OCI-M2 (cell line): ENCODE measurements at regions not wholly inside any gene's neighbourhood (a gene's known extent, or its start where the extent isn't known, plus 50 kb on each side); places are given as distances from the start of the nearest gene placed in this dataset.
"Not testable (repeated sequence)": the region's sequence is repeated elsewhere in the genome, so short reads cannot be mapped to it uniquely, and the experiment has no call there.

Experiments used
- DNase-seq: peaks from one replicate; lab custom pipeline; 2025; ENCODE audit not compliant: unreplicated experiment; lab: John Stamatoyannopoulos, UW

DNA sequence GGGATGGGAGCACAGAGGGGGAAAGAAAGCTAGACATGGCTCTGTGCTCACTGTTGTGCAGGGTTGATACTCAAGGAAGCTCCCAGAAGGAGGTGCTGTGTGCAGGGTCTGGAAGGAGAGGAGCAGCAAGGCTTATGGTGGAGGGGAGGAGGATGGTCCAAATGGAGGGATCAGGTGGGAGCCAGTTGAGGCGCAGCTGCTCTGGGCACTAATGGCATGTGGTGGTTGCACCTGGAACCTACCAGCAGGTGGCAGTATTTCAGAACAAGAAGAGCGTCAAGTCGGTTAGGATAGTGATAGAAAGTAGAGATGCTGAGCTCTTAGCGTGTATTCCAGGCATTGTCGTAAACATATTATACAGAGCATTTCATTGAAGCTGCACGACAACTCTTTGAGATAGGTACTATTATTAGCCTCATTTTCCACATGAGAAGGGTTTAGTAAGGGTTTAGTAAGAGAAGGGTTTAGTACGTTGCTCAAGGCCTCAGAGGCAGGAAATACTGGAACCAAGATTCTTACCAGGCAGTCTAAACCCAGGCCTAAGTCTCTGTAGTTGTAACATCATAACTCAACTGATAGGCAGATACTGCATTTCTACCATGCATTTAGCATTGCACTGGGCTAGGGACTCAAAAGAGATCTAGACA, 223.7 kb downstream of the CYP26B1 start:
- DNase-seq: no peak

- DNase-seq: no peak
These were observed 224.5 kb downstream of the CYP26B1 start for GRCh38 chr2:71923143-71923525.

DNA sequence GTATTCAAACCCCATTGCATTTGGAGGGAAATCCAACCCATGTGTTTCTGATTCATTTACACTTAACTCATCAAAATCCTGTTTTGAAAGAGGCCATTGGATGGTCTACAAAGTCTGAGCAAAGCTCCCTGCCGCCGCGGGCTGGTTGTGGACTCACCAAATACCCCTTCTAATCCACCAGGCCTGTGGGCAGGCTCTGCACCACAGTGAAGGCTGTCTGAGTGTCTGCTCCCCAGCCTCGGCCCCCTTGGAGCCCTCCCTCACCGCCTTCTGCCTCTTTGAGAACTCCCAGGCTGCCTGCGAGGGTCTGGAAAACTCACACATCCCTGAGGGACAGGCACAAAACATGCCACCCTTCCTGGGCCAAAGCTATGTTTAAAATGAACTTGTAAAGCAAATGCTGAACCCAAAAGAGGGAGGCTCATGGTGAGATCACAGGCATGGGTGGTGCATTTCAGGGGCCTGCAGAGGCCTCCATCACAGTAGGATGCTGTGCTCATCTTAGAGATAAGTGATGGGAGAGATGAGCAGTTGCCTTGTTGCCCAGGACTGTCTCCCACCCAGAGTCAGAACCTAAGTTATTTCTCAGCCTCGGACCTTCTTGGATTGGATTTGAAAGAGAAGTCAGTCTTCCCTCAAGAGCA, 225.0 kb downstream of the CYP26B1 start:
- DNase-seq: no peak

DNA sequence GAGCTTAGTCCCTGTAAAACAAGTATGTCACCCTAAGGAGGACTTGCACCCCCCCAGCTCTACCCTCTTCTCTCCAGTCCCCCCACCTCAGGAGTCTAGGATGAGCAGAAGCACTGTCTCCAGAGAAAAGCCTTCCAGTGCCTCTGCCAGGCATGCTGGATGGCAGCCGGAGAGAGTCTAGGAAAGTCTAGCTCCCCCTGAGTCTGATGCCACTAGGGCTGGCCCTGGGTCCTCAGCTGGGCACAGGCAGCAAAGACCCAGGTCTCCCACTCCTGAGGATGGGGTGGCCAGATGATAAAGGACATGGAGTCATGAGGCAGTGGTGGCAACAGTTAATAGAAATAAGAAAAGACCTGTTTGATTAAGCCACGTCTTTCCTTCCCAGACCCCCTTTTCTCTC, 225.6 kb downstream of the CYP26B1 start:
- no peak for DNase-seq

GRCh38 chr2:71920819-71921218, 226.8 kb downstream of the CYP26B1 start:
- DNase-seq: not testable (repeated sequence)

DNA sequence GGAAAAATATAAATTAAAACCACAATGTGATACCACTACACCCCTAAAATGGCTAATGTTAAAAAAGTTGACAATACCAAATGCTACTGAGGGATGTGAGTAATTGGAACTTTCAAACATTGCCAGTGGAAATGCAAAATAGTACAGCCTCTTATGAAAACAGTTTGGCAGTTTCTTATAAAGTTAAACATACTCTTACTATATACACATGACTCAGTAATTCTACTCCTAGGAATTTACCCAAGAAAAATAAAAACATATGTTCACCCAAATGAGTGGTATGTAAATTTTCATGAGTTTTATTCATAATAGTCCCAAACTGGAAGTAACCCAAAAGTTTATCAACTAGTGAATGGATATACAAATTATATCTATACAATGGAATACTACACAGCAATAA, 228.0 kb downstream of the CYP26B1 start:
- DNase-seq: no peak

GRCh38 chr2:71910277-71910676, 237.4 kb downstream of the CYP26B1 start:
- no peak for DNase-seq

- no peak for DNase-seq
These were observed 238.9 kb downstream of the CYP26B1 start for GRCh38 chr2:71908798-71909197.

DNA sequence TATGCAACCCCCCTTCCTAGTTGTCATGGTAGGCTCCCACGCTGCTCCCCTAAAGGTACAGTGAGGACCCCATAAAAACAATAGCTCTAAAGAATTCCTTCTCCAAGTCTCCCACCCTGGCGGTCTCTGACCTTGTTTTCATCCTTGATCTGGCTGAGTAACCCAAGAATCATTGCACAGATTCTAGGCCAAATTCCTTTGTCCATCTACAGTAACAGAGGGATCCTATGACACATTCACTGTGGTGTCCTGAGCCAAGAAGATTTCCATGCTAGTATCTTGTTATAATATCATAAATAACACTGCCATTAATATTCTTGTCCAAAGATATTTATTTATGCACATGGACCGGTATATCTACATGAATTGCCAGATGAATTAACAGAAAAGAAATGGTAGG, 240.2 kb downstream of the CYP26B1 start:
- DNase-seq: no peak

DNA sequence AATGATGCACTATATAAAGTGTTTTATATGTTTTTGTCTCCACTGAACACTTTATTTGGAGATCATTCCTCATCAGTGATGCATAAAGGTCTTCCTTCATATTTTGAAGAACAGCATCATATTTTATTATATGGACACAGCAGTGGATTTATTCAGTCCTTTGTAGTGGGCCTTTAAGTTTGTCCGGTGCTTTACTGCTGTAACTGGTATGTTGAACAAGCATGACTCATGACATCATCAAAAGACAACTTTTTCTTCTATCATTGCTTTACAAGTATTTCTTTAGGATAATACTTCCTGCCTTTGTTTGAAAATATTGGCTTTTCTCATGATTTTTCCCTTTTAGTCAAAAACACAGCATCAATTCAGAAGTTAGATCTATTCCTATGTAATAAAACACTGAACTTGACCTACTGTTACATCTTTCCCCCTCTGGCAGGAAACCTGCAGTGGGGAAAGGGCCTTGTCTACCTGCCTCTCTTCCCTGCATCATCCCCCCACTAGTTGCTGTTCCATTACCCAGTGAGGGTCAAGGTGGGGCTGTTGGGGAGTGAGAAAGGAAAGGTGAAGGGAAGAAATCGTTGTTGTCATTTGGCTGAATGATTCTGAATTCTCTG, 241.2 kb downstream of the CYP26B1 start:
- no peak for DNase-seq

DNA sequence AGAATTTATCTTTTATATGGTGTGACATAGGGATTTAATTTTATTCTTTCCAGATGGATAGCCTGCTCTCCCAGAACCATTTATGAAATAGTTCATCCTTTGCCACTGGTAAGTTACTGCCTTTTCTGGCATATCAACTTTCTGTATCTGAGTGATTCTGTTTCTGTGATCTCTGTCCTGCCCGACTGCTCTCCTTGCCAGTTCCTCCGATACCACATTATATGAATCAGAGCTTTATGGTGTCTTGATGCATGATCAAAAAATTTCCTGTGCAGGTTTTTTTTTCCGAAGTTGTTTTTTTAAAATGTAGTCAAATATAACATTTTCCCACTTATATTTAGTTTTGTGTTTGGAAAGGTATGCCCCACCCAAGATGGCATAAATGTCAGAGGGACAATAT, 242.5 kb downstream of the CYP26B1 start:
- DNase-seq: no peak

GRCh38 chr2:71903841-71904240, 243.8 kb downstream of the CYP26B1 start:
- DNase-seq: no peak

DNA sequence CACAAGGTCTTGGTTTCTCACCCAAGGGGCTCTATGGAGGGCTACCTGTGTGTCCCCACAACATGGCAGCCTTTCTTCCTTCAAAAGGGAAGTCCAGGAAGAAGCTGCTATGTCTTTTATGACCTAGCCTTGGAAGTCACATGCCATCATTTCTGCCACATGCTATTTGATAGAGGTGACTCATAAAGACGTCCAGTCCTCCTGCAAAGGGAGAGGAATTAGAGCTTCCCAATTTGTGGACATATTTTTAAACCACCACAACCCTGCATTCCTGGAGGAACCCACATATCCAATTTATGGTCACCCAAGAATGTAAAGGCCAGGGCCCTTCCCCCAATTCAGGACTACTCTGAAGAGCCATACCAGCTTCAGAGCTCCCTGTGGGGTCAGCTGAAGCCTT, 246.2 kb downstream of the CYP26B1 start:
- no peak for DNase-seq

- no peak for DNase-seq
These were observed 248.6 kb downstream of the CYP26B1 start for GRCh38 chr2:71898851-71899681.

DNA sequence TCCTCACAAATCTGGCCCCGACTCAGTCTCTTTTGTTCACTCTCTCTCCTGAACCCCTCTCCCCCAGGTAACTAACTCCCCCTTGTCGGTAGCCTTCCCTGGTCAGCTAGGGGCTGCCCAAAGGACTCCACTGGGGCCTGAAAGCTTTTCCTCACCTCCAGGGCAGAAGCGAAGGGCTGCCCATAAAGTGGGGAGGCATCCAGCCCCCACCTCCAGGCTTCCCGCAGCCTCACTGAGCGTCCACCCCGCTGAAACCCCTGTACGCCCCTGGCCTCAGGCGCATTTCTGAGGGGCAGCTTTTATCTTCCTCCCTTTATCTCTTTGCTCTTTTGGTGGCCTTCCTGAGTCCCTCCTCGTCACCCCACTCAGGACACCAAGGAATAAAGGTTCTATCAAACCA, 249.3 kb downstream of the CYP26B1 start:
- no peak for DNase-seq

DNA sequence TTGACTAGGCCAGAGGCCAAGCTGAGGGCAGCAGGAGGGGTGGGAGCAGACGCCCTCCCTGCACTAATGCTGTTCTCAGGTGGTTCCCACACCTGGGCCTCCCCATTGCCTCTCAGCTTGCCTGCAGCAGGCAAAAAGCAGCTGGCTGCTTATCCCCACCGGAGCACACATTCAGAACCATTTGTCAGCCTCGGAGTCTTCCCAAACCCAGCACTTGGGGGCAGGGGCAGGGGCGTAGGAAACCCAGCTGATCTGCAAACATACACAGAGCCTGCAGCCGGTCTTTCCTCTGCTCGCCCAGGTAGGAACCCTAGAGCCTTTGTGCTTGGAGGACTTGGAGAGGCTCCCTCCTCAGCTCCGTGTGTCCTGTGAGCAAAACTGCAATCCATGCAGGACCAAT, 249.8 kb downstream of the CYP26B1 start:
- DNase-seq: no peak

DNA sequence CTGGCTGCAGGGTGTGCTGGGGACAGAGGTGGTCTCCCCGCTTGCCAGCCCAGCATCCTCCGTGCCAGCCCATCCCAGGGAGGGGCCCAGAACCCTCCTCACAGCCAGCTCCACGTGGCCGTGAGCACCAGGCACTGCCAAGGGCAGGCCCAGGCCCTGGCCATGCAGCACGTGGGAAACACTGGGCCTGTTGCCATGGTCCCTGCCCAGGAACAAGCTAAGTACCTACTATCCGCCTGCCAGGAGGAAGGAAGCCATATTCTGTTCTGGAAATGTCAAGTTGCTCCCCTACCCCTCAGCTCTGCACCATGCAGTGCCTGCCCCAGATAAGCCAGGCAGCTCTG, 250.6 kb downstream of the CYP26B1 start:
- DNase-seq: no peak

GRCh38 chr2:71896385-71897136, 251.1 kb downstream of the CYP26B1 start:
- no peak for DNase-seq

- no peak for DNase-seq
These were observed 252.1 kb downstream of the CYP26B1 start for GRCh38 chr2:71895320-71896161.

DNA sequence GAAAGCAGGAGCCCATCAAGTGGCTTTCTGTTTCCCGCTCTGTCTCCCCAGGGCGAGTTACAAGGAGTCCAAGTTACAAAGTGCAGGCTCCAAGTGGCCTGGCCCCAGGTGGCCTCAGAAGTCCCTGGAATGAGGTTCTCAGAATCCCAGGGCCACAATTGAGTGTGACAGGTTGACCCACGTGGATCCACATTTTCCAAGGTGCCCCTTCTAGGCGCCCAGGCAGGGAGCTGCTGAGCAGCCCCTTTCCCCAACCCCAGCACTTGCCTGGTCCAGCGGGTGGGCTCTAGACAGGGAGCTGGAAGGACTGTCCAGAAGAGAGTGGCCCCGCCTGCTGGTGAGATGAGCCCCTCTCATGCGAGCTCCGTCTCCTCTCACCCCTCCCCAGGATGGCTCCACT, 253.4 kb downstream of the CYP26B1 start:
- DNase-seq: no peak
